ENCODE measurements at regions not wholly inside any gene's neighbourhood (a gene's known extent, or its start where the extent isn't known, plus 50 kb on each side); places are given as distances from the start of the nearest gene placed in this dataset.
A peak's percentile ranks its signal among the peaks of the same experiment; 100 is the strongest.

GRCh38 chr11:27217948-27218420 lies 145.0 kb downstream of the CCDC34 start:
- WGBS, 2 donors, result 79 to 81% methylated on average over 1 of the region's 1 CpG
- H3K4me1 ChIP-seq, result peaks cover 0 to 44% (median 37%) of the 10 kb centered on the region in 9 donors
- H3K4me3 ChIP-seq, result no peak overlapping the region
- TF ChIP-seq CTCF (IDR thresholded peaks at IDR 0.05), result no peak
- DNase-seq (no peak), ATAC-seq (peak in 3 of 8 donors; percentile 14 to 41 (median 32))
- H3K27me3 ChIP-seq, result no peaks in the 10 kb centered on the region
- H3K9me3 ChIP-seq, result no peaks in the 10 kb centered on the region
- H3K27ac ChIP-seq, result peak overlapping the region in 7 of 10 donors; percentile 3 to 67 (median 38)
- intact Hi-C loops (cut with DNase I), result no loop called here
- H3K36me3 ChIP-seq, result no peaks in the 10 kb centered on the region

- no peak for TF ChIP-seq CTCF (IDR thresholded peaks at IDR 0.05)
- peaks cover 0 to 49% (median 40%) of the 10 kb centered on the region in 9 donors for H3K4me1 ChIP-seq
- no peaks in the 10 kb centered on the region for H3K36me3 ChIP-seq
- H3K27ac ChIP-seq, result peak overlapping the region in 7 of 10 donors; percentile 14 to 67 (median 38)
- DNase-seq (no peak), ATAC-seq (no peak)
- no peak overlapping the region for H3K4me3 ChIP-seq
- intact Hi-C loops (cut with DNase I), result no loop called here
- H3K9me3 ChIP-seq, result no peaks in the 10 kb centered on the region
- 80% methylated on average over 2 of the region's 2 CpGs for WGBS, 2 donors
- H3K27me3 ChIP-seq, result no peaks in the 10 kb centered on the region
Measured at GRCh38 chr11:27217496-27217895, 145.5 kb downstream of the CCDC34 start.

- peak overlapping the region in 9 of 10 donors; percentile 14 to 67 (median 50) for H3K27ac ChIP-seq
- no peaks in the 10 kb centered on the region for H3K36me3 ChIP-seq
- no peaks in the 10 kb centered on the region for H3K9me3 ChIP-seq
- ATAC-seq (peak; percentile 62 to 84 (median 77)), DNase-seq (peak; percentile 66 to 75)
- intact Hi-C loops (cut with DNase I), result no loop called here
- WGBS, 2 donors, result 13 to 17% methylated on average over 5 of the region's 5 CpGs
- TF ChIP-seq CTCF (IDR thresholded peaks at IDR 0.05), result no peak
- no peak overlapping the region for H3K4me3 ChIP-seq
- H3K4me1 ChIP-seq, result peaks cover 0 to 55% (median 44%) of the 10 kb centered on the region in 9 donors
- no peaks in the 10 kb centered on the region for H3K27me3 ChIP-seq
Measured at GRCh38 chr11:27216270-27217149, 146.5 kb downstream of the CCDC34 start.

- Histone ChIP-seq H3K4me1 (peaks cover 0 to 56% (median 44%) of the 10 kb centered on the region in 9 donors), H3K9me3 (no peaks in the 10 kb centered on the region), H3K27me3 (no peaks in the 10 kb centered on the region), H3K27ac (peak overlapping the region in 9 of 10 donors; percentile 14 to 67 (median 50)), H3K4me3 (no peak overlapping the region), H3K36me3 (no peaks in the 10 kb centered on the region)
- DNase-seq (peak; percentile 17 to 49), ATAC-seq (peak; percentile 20 to 81 (median 40))
- WGBS, 2 donors, result 61 to 67% methylated on average over 6 of the region's 6 CpGs
- intact Hi-C loops (cut with DNase I), result no loop called here
- no peak for TF ChIP-seq CTCF (IDR thresholded peaks at IDR 0.05)
Measured at GRCh38 chr11:27215471-27216269, 147.3 kb downstream of the CCDC34 start.

All from heart right ventricle (tissue), 16 donors.